SK-N-SH (cell line): ENCODE measurements at regions not wholly inside any gene's neighbourhood (a gene's known extent, or its start where the extent isn't known, plus 50 kb on each side); places are given as distances from the start of the nearest gene placed in this dataset.

ENCODE experiments used
- CTCF ChIA-PET: fragments of 300-600, 350-600 bp; formaldehyde crosslinking; extraction: SDS; loops from one replicate; lab custom pipeline; 2021; lab: Yijun Ruan, JAX
- POLR2A ChIA-PET: fragments of 350-600 bp; sonication (Branson Sonifier 250); formaldehyde crosslinking; extraction: SDS; loops from one replicate; lab custom pipeline; 2020; ENCODE audit warnings: antibody characterized with exemption, inconsistent platforms; lab: Yijun Ruan, JAX
- DNase-seq: peaks from one replicate; pipeline ENCODE4 v3.0.0; 2012
- H2AFZ ChIP-seq: fragments of 200-600 bp; sonication (generic); 2 replicates; pipeline ENCODE4 v1.8.1; 2016; ENCODE audit warnings: antibody characterized with exemption, mild to moderate bottlenecking, low read depth
- H3F3A ChIP-seq: fragments of 200-600 bp; sonication (generic); replicated peaks from 2 replicates; pipeline ENCODE3; 2016; ENCODE audit warnings: antibody characterized with exemption, mild to moderate bottlenecking; ENCODE audit not compliant: insufficient read depth
- H3K27ac ChIP-seq, 2 experiments: fragments of 200-500 bp in 1 of 2; fragments of 200-600 bp in 1 of 2; sonication (Bioruptor generic) in 1 of 2; sonication (generic), shearing (Covaris generic) in 1 of 2; 2 replicates each; pipeline versions ENCODE4 v1.5.1 to v1.6.1; 2014 to 2016; ENCODE audit warnings: low read depth in 2 of 2, inconsistent platforms in 1 of 2, low read length in 1 of 2, mild to moderate bottlenecking in 1 of 2, mixed read lengths in 1 of 2
- H3K27me3 ChIP-seq: fragments of 200-600 bp; sonication (generic), shearing (Covaris generic); 2 replicates; pipeline ENCODE4 v1.6.1; 2016; ENCODE audit warnings: mixed run types; ENCODE audit not compliant: insufficient read depth
- H3K36me3 ChIP-seq, 2 experiments: fragments of 200-500 bp in 1 of 2; fragments of 200-600 bp in 1 of 2; sonication (Bioruptor generic) in 1 of 2; sonication (generic) in 1 of 2; replicated peaks in 1 of 2; 2 replicates each; pipeline versions ENCODE3 to v1.5.1; 2014 to 2016; ENCODE audit warnings: low read length in 1 of 2, mild to moderate bottlenecking in 1 of 2; ENCODE audit not compliant: insufficient read depth in 2 of 2, control insufficient read depth in 1 of 2
- H3K4me1 ChIP-seq, 2 experiments: fragments of 200-500 bp in 1 of 2; fragments of 200-600 bp in 1 of 2; sonication (Bioruptor generic) in 1 of 2; sonication (generic), shearing (Covaris generic) in 1 of 2; 2 replicates each; pipeline versions ENCODE4 v1.5.1 to v1.6.1; 2014 to 2016; ENCODE audit warnings: low read depth in 1 of 2, low read length in 1 of 2, mixed run types in 1 of 2; ENCODE audit not compliant: insufficient read depth in 2 of 2, control insufficient read depth in 1 of 2
- H3K4me2 ChIP-seq: fragments of 200-600 bp; sonication (generic), shearing (Covaris generic); 2 replicates; pipeline ENCODE4 v1.6.1; 2017; ENCODE audit warnings: mixed run types
- H3K4me3 ChIP-seq, 2 experiments: fragments of 200-500 bp in 1 of 2; fragments of 200-600 bp in 1 of 2; sonication (Bioruptor generic) in 1 of 2; sonication (generic), shearing (Covaris generic) in 1 of 2; 2 replicates each; pipeline versions ENCODE4 v1.5.1 to v1.8.1; 2014 to 2016; ENCODE audit warnings: low read depth in 2 of 2, inconsistent platforms in 1 of 2, low read length in 1 of 2, mild to moderate bottlenecking in 1 of 2, mixed read lengths in 1 of 2, moderate library complexity in 1 of 2
- H3K79me2 ChIP-seq: fragments of 200-600 bp; sonication (generic); 2 replicates; pipeline ENCODE4 v1.8.1; 2017; ENCODE audit warnings: mild to moderate bottlenecking; ENCODE audit not compliant: insufficient read depth
- H3K9ac ChIP-seq: fragments of 200-600 bp; sonication (generic); 2 replicates; pipeline ENCODE4 v1.6.1; 2017; ENCODE audit warnings: mixed run types
- H3K9me2 ChIP-seq: fragments of 200-600 bp; sonication (generic); 2 replicates; pipeline ENCODE4 v1.6.1; 2017; ENCODE audit warnings: mixed run types
- H3K9me3 ChIP-seq: fragments of 200-600 bp; sonication (generic); 2 replicates; pipeline ENCODE4 v1.6.1; 2017; ENCODE audit warnings: mixed run types, mild to moderate bottlenecking, moderate library complexity
- H4K20me1 ChIP-seq: fragments of 200-600 bp; sonication (generic); 2 replicates; pipeline ENCODE4 v1.6.1; 2017; ENCODE audit warnings: mild to moderate bottlenecking, mixed run types; ENCODE audit not compliant: insufficient read depth
- ELF1 ChIP-seq: IDR thresholded peaks from 2 replicates; pipeline ENCODE4 v1.4.0; 2012
- EZH2phosphoT487 ChIP-seq: fragments of 200-600 bp; sonication (generic); IDR thresholded peaks from 2 replicates; pipeline ENCODE4 v1.6.1; 2017; ENCODE audit warnings: low read depth, mixed run types, mild to moderate bottlenecking, antibody characterized with exemption, moderate library complexity, borderline replicate concordance
- FOSL2 ChIP-seq: IDR thresholded peaks from 2 replicates; pipeline ENCODE4 v1.4.0; 2012; ENCODE audit warnings: low read depth, mild to moderate bottlenecking, moderate library complexity, borderline replicate concordance
- FOXJ3 ChIP-seq: sonication (generic); formaldehyde crosslinking; IDR thresholded peaks from 2 replicates; pipeline ENCODE4 v1.5.1; 2020; ENCODE audit warnings: mild to moderate bottlenecking, missing genetic modification reagents
- FOXM1 ChIP-seq: IDR thresholded peaks from 2 replicates; pipeline ENCODE4 v1.4.0; 2012; ENCODE audit warnings: low read depth, mild to moderate bottlenecking
- GABPA ChIP-seq: IDR thresholded peaks from 2 replicates; pipeline ENCODE4 v1.4.0; 2012; ENCODE audit warnings: low read depth, mild to moderate bottlenecking
- GATA2 ChIP-seq: sonication (generic); formaldehyde crosslinking; IDR thresholded peaks from 2 replicates; pipeline ENCODE4 v1.5.0; 2020; ENCODE audit warnings: mild to moderate bottlenecking, missing genetic modification reagents
- MXI1 ChIP-seq: IDR thresholded peaks from 2 replicates; pipeline ENCODE4 v1.6.1; 2012; ENCODE audit warnings: mild to moderate bottlenecking, low read depth, low read length, improper control_type of control experiment
- NFIC ChIP-seq: IDR thresholded peaks from 2 replicates; pipeline ENCODE4 v1.4.0; 2012; ENCODE audit warnings: borderline replicate concordance
- RAD21 ChIP-seq: IDR thresholded peaks from 2 replicates; pipeline ENCODE4 v1.6.1; 2012; ENCODE audit warnings: mild to moderate bottlenecking, low read length
- RCOR1 ChIP-seq: fragments of 150-350 bp; IDR thresholded peaks from 2 replicates; pipeline ENCODE4 v1.6.1; 2017; ENCODE audit warnings: antibody characterized with exemption, low read length
- SIN3A ChIP-seq: IDR thresholded peaks from 2 replicates; pipeline ENCODE4 v1.6.1; 2012; ENCODE audit warnings: low read depth, mild to moderate bottlenecking, low read length, moderate library complexity, borderline replicate concordance
- SMC3 ChIP-seq: IDR thresholded peaks from 2 replicates; pipeline ENCODE4 v1.6.1; 2012; ENCODE audit warnings: low read depth, low read length, improper control_type of control experiment
- TCF12 ChIP-seq: IDR thresholded peaks from 2 replicates; pipeline ENCODE4 v1.4.0; 2012
- TEAD4 ChIP-seq: IDR thresholded peaks from 2 replicates; pipeline ENCODE4 v1.4.0; 2012; ENCODE audit warnings: mild to moderate bottlenecking, borderline replicate concordance; ENCODE audit not compliant: insufficient read depth
- WGBS: methylation state at CpG from one replicate; pipeline ENCODE4 v1.1.6; 2017; ENCODE audit warnings: low lambda C conversion rate; 5-methylcytosine and 5-hydroxymethylcytosine counted together
- TF ChIP-seq, protein P1 (sequence below): IDR thresholded peaks from 2 replicates; pipeline ENCODE4 v1.6.1; 2012; ENCODE audit warnings: mild to moderate bottlenecking, low read depth, low read length, moderate library complexity
- TF ChIP-seq, protein P2 (sequence below): IDR thresholded peaks from 2 replicates; pipeline ENCODE4; 2012
- TF ChIP-seq, protein P3 (sequence below): fragments of 150-350 bp; IDR thresholded peaks from 2 replicates; pipeline ENCODE4 v1.6.1; 2017; ENCODE audit warnings: antibody characterized with exemption, low read length, low read depth, borderline replicate concordance
- TF ChIP-seq, protein P4 (sequence below): fragments of 200-600 bp; sonication (generic); IDR thresholded peaks from 2 replicates; pipeline ENCODE4 v1.6.1; 2017; ENCODE audit warnings: antibody characterized with exemption, mild to moderate bottlenecking, moderate library complexity
- TF ChIP-seq, protein P5 (sequence below): IDR thresholded peaks from 2 replicates; pipeline ENCODE4 v1.4.0; 2012; ENCODE audit warnings: low read depth, borderline replicate concordance

DNA sequence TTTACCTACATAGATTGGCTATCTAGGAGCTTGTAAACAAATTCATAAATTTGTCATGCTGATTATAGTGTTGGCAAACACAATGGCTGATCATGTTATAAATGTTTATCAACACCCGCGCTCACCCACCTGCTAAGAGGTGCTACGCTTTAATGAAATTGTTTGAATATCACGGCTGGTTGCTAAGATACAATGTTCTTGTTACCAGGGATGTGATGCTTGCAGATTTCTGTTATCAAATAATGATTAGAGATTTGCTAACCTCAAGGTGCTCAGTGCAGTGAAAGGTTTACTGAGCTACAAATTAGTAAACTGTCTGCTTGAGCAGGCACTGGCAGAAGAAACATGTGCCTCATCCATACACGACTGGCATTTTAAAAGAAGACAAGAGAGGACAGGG lies 160.0 kb upstream of the ZEB2 start:
- no peak for DNase-seq
- H3K9me3 ChIP-seq: no peaks in the 10 kb centered on the region
- 77% methylated on average over 5 of the region's 5 CpGs for WGBS
- no peaks in the 10 kb centered on the region for H4K20me1 ChIP-seq
- H2AFZ ChIP-seq: no peak overlapping the region
- TF ChIP-seq GABPA: no peak
- no peak for TF ChIP-seq NFIC
- no peak for TF ChIP-seq FOXM1
- TF ChIP-seq RAD21: no peak
- TF ChIP-seq, protein P1, sequence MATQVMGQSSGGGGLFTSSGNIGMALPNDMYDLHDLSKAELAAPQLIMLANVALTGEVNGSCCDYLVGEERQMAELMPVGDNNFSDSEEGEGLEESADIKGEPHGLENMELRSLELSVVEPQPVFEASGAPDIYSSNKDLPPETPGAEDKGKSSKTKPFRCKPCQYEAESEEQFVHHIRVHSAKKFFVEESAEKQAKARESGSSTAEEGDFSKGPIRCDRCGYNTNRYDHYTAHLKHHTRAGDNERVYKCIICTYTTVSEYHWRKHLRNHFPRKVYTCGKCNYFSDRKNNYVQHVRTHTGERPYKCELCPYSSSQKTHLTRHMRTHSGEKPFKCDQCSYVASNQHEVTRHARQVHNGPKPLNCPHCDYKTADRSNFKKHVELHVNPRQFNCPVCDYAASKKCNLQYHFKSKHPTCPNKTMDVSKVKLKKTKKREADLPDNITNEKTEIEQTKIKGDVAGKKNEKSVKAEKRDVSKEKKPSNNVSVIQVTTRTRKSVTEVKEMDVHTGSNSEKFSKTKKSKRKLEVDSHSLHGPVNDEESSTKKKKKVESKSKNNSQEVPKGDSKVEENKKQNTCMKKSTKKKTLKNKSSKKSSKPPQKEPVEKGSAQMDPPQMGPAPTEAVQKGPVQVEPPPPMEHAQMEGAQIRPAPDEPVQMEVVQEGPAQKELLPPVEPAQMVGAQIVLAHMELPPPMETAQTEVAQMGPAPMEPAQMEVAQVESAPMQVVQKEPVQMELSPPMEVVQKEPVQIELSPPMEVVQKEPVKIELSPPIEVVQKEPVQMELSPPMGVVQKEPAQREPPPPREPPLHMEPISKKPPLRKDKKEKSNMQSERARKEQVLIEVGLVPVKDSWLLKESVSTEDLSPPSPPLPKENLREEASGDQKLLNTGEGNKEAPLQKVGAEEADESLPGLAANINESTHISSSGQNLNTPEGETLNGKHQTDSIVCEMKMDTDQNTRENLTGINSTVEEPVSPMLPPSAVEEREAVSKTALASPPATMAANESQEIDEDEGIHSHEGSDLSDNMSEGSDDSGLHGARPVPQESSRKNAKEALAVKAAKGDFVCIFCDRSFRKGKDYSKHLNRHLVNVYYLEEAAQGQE: no peak
- TF ChIP-seq MXI1: no peak
- no peak for TF ChIP-seq RCOR1
- TF ChIP-seq ELF1: no peak
- TF ChIP-seq, protein P2, sequence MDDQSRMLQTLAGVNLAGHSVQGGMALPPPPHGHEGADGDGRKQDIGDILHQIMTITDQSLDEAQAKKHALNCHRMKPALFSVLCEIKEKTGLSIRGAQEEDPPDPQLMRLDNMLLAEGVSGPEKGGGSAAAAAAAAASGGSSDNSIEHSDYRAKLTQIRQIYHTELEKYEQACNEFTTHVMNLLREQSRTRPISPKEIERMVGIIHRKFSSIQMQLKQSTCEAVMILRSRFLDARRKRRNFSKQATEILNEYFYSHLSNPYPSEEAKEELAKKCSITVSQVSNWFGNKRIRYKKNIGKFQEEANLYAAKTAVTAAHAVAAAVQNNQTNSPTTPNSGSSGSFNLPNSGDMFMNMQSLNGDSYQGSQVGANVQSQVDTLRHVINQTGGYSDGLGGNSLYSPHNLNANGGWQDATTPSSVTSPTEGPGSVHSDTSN: no peak
- no peak for TF ChIP-seq EZH2phosphoT487
- no peak for TF ChIP-seq TCF12
- no peak for TF ChIP-seq SMC3
- no peak for TF ChIP-seq SIN3A
- no peak for TF ChIP-seq TEAD4
- TF ChIP-seq, protein P3, sequence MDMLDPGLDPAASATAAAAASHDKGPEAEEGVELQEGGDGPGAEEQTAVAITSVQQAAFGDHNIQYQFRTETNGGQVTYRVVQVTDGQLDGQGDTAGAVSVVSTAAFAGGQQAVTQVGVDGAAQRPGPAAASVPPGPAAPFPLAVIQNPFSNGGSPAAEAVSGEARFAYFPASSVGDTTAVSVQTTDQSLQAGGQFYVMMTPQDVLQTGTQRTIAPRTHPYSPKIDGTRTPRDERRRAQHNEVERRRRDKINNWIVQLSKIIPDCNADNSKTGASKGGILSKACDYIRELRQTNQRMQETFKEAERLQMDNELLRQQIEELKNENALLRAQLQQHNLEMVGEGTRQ: no peak
- TF ChIP-seq, protein P4, sequence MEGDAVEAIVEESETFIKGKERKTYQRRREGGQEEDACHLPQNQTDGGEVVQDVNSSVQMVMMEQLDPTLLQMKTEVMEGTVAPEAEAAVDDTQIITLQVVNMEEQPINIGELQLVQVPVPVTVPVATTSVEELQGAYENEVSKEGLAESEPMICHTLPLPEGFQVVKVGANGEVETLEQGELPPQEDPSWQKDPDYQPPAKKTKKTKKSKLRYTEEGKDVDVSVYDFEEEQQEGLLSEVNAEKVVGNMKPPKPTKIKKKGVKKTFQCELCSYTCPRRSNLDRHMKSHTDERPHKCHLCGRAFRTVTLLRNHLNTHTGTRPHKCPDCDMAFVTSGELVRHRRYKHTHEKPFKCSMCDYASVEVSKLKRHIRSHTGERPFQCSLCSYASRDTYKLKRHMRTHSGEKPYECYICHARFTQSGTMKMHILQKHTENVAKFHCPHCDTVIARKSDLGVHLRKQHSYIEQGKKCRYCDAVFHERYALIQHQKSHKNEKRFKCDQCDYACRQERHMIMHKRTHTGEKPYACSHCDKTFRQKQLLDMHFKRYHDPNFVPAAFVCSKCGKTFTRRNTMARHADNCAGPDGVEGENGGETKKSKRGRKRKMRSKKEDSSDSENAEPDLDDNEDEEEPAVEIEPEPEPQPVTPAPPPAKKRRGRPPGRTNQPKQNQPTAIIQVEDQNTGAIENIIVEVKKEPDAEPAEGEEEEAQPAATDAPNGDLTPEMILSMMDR: no peak
- TF ChIP-seq, protein P5, sequence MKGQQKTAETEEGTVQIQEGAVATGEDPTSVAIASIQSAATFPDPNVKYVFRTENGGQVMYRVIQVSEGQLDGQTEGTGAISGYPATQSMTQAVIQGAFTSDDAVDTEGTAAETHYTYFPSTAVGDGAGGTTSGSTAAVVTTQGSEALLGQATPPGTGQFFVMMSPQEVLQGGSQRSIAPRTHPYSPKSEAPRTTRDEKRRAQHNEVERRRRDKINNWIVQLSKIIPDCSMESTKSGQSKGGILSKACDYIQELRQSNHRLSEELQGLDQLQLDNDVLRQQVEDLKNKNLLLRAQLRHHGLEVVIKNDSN: no peak
- no peak for TF ChIP-seq FOSL2
- no peak for TF ChIP-seq GATA2
- no peak for TF ChIP-seq FOXJ3 (CRISPR knock-in tag)
- H3F3A ChIP-seq: no peaks in the 10 kb centered on the region
- H3K36me3 ChIP-seq: no peaks in the 10 kb centered on the region
- H3K79me2 ChIP-seq: no peaks in the 10 kb centered on the region
- H3K27me3 ChIP-seq: no peaks in the 10 kb centered on the region
- no peaks in the 10 kb centered on the region; a peak in 1 of 4 replicates for H3K4me1 ChIP-seq
- no peak overlapping the region for H3K4me3 ChIP-seq
- no peak overlapping the region for H3K27ac ChIP-seq
- no peaks in the 10 kb centered on the region for H3K9me2 ChIP-seq
- no peak overlapping the region for H3K4me2 ChIP-seq
- ChIA-PET POLR2A (no interaction called here), CTCF (interaction anchor here (1.1 kb wide), 1 partner anchor 20 kb away, joined by 3 read pairs; no protein-coding TSS in a partner anchor)
- no peak overlapping the region for H3K9ac ChIP-seq
